NCI-H2029 treated with DMSO at 0.1 percent for 48 hours (cell line): ENCODE measurements at regions not wholly inside any gene's neighbourhood (a gene's known extent, or its start where the extent isn't known, plus 50 kb on each side); places are given as distances from the start of the nearest gene placed in this dataset.

Experiments used
- DNase-seq: peaks from one replicate; lab custom pipeline; 2025; lab: John Stamatoyannopoulos, UW

GRCh38 chr12:84676787-84677186, 235.8 kb downstream of the SLC6A15 start:
- no peak for DNase-seq

GRCh38 chr12:84661786-84662185, 250.8 kb downstream of the SLC6A15 start:
- no peak for DNase-seq

GRCh38 chr12:84660139-84660538, 252.5 kb downstream of the SLC6A15 start:
- DNase-seq = no peak

- no peak for DNase-seq
Observed at GRCh38 chr12:84658877-84659276, 253.7 kb downstream of the SLC6A15 start.

- no peak for DNase-seq
Observed at GRCh38 chr12:84656705-84657104, 255.9 kb downstream of the SLC6A15 start.

- DNase-seq = no peak
Observed at GRCh38 chr12:84653482-84653881, 259.1 kb downstream of the SLC6A15 start.

- DNase-seq = no peak
Observed at GRCh38 chr12:84648425-84648824, 264.2 kb downstream of the SLC6A15 start.

- DNase-seq = no peak
Observed at GRCh38 chr12:84644908-84645307, 267.7 kb downstream of the SLC6A15 start.

- no peak for DNase-seq
Observed at GRCh38 chr12:84643993-84644392, 268.6 kb downstream of the SLC6A15 start.

GRCh38 chr12:84641940-84642545, 270.6 kb downstream of the SLC6A15 start:
- DNase-seq = no peak

- DNase-seq = no peak
Observed at GRCh38 chr12:84638811-84639368, 273.7 kb downstream of the SLC6A15 start.

- DNase-seq = no peak
Observed at GRCh38 chr12:84637926-84638325, 274.7 kb downstream of the SLC6A15 start.

GRCh38 chr12:84636801-84637290, 275.8 kb downstream of the SLC6A15 start:
- DNase-seq = no peak

- DNase-seq = no peak
Observed at GRCh38 chr12:84634526-84634925, 278.1 kb downstream of the SLC6A15 start.

GRCh38 chr12:84632556-84632955, 280.0 kb downstream of the SLC6A15 start:
- DNase-seq = no peak

GRCh38 chr12:84631020-84631419, 281.6 kb downstream of the SLC6A15 start:
- DNase-seq = no peak

- no peak for DNase-seq
Observed at GRCh38 chr12:84627593-84627992, 285.0 kb downstream of the SLC6A15 start.

- DNase-seq = no peak
Observed at GRCh38 chr12:84624601-84625000, 288.0 kb downstream of the SLC6A15 start.

GRCh38 chr12:84619053-84619571, 293.5 kb downstream of the SLC6A15 start:
- no peak for DNase-seq

GRCh38 chr12:84607170-84607819, 305.3 kb downstream of the SLC6A15 start:
- DNase-seq = no peak

- DNase-seq = no peak
Observed at GRCh38 chr12:84605983-84606382, 306.6 kb downstream of the SLC6A15 start.

- no peak for DNase-seq
Observed at GRCh38 chr12:84604551-84604950, 308.0 kb downstream of the SLC6A15 start.
